HG02610 (cell line): ENCODE measurements at regions not wholly inside any gene's neighbourhood (a gene's known extent, or its start where the extent isn't known, plus 50 kb on each side); places are given as distances from the start of the nearest gene placed in this dataset.

ENCODE experiments used
- ATAC-seq: cut with Tn5 transposase; IDR thresholded peaks from one replicate; pipeline ENCODE4 v1.9.1; 2021; ENCODE audit warnings: mild to moderate bottlenecking, moderate library complexity; ENCODE audit not compliant: unreplicated experiment

GRCh38 chr2:82875858-82876257 lies 1583.2 kb downstream of the SUCLG1 start:
- ATAC-seq = no peak

- ATAC-seq = no peak
Measured at GRCh38 chr2:82857967-82858366, 1601.1 kb downstream of the SUCLG1 start.

GRCh38 chr2:82853299-82853698 lies 1605.8 kb downstream of the SUCLG1 start:
- ATAC-seq = no peak

DNA sequence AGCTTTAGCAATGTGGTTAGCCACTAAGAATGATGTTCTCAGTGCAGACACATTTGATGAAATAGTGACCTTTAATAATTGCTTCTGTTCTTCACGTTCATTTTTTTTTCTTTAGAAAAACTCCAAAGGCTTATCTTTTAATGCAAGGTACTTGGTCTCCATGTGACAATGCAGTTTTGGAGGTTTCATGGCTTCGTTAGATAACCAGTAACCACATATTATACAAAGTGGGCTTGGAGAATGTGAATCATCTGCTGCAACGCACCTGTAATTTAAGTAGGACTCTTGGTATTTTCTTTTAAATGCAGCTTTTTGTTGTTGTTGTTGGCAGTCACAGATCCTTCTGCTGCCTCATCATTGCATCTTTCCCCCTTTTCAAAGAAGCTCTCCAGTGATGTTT lies 1606.3 kb downstream of the SUCLG1 start:
- no peak for ATAC-seq

DNA sequence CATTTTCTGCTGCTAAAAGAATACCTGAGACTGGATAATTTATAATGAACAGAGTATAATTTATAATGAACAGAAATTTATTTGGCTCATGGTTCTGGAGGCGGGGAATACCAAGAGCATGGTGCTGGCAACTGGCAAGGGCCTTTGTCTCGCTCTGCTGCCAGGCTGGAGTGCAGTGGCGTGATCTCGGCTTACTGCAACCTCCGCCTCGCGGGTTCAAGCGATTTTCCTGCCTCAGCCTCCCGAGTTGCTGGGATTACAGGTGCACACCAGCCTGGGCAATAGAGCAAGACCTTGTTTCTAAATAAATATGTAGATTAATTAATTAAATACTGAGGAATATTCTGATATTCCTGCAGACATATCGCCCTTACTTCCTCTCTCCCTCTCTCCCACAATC lies 1610.8 kb downstream of the SUCLG1 start:
- no peak for ATAC-seq

DNA sequence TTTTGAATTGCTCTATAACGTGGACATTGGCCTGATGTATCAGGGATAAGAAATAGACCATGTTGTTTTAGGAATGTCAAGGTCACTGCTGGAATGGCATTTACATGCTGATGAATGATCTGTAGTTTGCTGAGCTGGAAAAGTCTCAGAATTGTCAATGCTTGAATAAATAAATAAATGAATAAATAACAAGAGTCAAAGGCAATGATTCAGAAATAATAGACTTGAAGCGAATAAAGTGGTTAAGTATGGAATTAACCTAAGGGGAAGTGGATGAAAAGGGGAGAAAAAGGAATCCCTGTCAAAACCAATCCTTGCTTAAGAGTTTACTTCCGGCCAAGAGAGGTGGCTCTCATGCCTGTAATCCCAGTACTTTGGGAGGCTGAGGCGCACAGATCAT lies 1620.0 kb downstream of the SUCLG1 start:
- no peak for ATAC-seq

DNA sequence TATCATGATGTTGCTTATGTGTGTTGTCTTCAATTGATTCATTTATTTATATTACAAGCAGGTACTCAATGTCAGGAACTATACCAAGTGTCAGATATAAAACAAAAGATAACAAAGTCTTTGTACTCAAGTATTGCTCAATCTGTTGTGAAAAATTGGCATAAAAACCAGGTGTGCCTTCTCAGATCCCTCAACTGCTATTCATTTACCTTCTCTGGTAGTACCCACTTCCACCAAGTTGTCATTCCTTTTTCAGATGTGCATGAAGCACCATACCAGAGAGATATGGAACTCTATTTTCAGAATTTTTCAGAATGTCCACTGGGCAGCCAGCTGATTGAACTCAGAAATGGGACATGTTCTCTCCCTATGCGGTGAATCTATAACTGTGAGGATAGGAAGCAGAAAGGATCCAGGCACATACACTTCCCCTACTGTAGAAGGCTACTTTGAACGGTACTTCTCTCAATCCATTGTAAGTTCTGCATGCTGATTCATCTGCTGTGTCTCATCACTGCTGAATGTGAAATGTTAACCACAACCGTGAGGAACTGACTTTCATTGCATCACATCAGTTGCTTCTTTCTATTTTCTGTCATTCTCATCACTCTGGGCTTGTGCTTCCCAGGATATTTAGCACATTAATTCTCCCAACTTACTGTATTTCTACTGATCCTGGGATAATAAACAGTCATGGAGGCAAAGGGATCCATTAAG lies 1621.3 kb downstream of the SUCLG1 start:
- no peak for ATAC-seq

- ATAC-seq = no peak
Measured at GRCh38 chr2:82834893-82835292, 1624.2 kb downstream of the SUCLG1 start.

- no peak for ATAC-seq
Measured at GRCh38 chr2:82827426-82827825, 1631.7 kb downstream of the SUCLG1 start.

DNA sequence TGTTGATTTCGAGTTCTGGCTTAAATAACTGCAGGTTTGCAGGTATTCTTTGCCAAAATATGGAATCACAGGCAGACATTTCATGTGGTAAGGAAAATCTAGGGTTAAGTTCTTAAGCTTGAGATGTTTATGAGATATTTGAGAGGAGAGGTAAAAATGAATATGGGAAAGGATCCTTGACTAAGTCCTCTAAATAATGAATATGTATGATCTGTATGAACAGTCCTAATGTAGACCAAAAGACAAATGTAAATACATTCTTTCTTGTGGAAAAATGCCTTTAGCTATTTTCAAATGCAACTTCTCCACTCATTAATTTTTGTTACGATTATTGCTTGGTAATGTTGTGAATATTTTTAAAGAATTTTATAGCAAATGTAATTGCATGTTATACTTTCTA lies 1632.6 kb downstream of the SUCLG1 start:
- no peak for ATAC-seq

DNA sequence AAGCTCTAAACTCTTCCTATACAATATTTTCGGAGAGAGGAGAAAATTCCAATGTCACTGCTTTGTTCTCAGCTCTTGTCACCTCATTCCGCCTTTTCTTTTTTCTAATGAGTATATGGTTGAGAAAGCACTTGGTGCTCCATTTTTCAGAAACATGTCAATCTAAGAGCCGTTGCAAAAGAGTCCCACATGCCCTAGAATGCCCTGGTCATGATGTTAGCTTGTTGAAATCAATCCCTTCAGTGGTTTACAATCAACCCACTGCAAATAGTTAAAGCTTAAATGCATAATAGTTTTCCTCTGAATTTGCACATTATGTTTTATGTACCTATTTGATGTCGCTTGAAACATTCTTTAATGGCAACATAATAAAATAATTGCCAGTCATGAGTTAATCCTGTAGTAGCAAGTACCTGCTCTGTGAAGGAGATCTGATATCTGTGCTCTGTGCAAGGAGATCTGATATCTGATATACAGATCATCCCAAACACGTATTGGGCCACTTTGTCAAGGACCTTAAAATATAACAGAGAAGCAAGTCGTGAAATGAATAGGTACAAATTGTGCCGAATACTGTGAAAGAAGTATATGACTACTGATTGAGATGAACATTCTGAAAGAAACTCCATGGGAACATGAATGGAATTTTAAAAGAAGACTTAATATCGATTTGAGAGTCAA lies 1633.5 kb downstream of the SUCLG1 start:
- no peak for ATAC-seq

DNA sequence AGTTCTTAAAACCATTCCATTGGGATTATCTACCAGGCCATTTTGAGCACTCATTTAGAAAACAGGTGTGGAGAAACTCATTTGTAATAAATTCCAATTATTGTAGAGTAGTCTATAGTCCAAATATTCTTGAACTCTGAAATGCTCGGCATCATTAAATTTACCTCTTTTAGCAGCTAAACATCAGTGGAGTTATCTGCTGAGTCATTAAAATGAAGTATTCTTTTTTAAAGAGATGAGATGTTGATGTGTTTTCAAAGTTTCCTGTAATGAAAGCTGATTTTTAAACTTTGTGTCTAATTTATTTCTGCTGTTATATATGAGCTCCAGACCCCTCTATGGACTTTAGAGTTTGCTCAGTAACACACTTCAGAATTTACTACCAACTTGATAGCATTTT lies 1635.2 kb downstream of the SUCLG1 start:
- no peak for ATAC-seq

- no peak for ATAC-seq
Measured at GRCh38 chr2:82819951-82820350, 1639.1 kb downstream of the SUCLG1 start.

DNA sequence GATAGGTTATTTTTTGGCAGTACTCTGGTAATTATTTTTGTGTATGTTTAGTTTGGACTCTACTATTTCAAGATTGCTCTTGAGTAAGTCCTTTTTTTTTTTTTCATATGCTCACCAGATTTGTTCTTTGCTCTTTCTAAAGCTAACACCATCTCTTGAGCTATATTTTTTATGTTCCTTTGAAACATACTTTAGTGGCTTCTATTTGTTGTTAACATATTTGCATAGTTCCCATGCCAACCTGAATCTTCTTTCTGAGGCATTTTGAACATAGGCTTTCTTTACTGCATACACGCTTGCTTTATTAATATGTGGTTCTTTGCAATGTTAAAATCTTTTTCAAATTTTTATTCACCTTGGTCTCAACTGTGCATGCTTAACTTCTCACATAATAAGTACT lies 1644.9 kb downstream of the SUCLG1 start:
- ATAC-seq = no peak

- no peak for ATAC-seq
Measured at GRCh38 chr2:82811946-82812345, 1647.1 kb downstream of the SUCLG1 start.

DNA sequence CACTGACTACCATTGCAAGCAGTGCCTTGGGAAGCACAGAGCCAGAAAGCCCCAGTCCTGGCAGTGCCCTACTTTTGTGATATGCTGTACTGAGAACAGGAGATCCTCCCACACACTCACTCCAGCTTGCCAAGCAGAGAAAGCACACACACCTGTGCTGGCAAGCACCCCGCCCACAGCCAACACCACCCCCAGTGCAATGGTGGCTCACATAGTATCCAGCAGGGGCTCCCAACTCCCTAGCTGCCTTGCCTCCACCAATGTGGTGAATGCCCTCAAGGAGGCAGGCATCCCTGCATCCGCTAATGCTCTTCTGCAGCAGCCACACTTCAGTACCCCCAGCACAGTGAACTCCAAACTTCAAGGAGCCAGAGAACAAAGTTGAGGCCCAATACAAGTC lies 1655.8 kb downstream of the SUCLG1 start:
- no peak for ATAC-seq

GRCh38 chr2:82797469-82797868 lies 1661.6 kb downstream of the SUCLG1 start:
- ATAC-seq = no peak

GRCh38 chr2:82796132-82796531 lies 1662.9 kb downstream of the SUCLG1 start:
- no peak for ATAC-seq

DNA sequence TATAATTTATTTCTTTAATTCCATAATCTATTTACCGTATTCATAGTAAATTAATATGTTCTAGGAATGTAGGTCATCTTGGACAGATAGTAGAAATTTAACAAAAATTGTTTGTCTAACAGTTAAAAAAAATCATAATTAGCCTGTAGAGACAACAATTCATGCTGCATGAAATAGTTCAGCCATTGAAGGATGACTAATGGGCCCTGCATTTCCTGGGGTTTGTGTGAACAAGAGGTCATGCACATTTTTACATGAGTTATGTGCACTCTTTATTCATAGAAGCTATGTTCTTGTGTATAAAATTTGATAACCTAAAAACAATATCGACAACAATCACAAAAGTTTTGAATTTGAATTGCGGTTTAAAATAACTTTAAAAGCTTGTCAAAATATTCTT lies 1663.6 kb downstream of the SUCLG1 start:
- ATAC-seq = no peak

- no peak for ATAC-seq
Measured at GRCh38 chr2:82793711-82794435, 1665.2 kb downstream of the SUCLG1 start.

GRCh38 chr2:82792316-82792715 lies 1666.8 kb downstream of the SUCLG1 start:
- no peak for ATAC-seq
